Type B pancreatic cell (in vitro differentiated cells): ENCODE measurements at regions not wholly inside any gene's neighbourhood (a gene's known extent, or its start where the extent isn't known, plus 50 kb on each side); places are given as distances from the start of the nearest gene placed in this dataset.
"Not testable (repeated sequence)": the region's sequence is repeated elsewhere in the genome, so short reads cannot be mapped to it uniquely, and the experiment has no call there.

Experiments
- DNase-seq: peaks from one replicate; pipeline ENCODE4 v3.0.0; 2021; ENCODE audit warnings: mixed read lengths; ENCODE audit not compliant: unreplicated experiment; ENCODE audit errors: extremely low spot score
- H3K27ac Mint-ChIP-seq: 2 replicates; pipeline ENCODE4 v1.8.0; 2021; ENCODE audit warnings: mild to moderate bottlenecking, mixed read lengths
- H3K27me3 Mint-ChIP-seq: 2 replicates; pipeline ENCODE4 v1.8.0; 2021; ENCODE audit warnings: mixed read lengths
- H3K36me3 Mint-ChIP-seq: 2 replicates; pipeline ENCODE4 v1.8.0; 2021; ENCODE audit warnings: mixed read lengths
- H3K4me1 Mint-ChIP-seq: one replicate; pipeline ENCODE4 v1.8.0; 2021; ENCODE audit warnings: mixed read lengths; ENCODE audit not compliant: unreplicated experiment
- H3K4me3 Mint-ChIP-seq: 2 replicates; pipeline ENCODE4 v1.8.0; 2021; ENCODE audit warnings: mild to moderate bottlenecking, mixed read lengths
- H3K9me3 Mint-ChIP-seq: 2 replicates; pipeline ENCODE4 v1.8.0; 2021; ENCODE audit warnings: mixed read lengths
- TF ChIP-seq, protein P1 (sequence below): fragments of 200-600 bp; sonication (generic); conservative IDR thresholded peaks from 2 replicates; pipeline ENCODE4 v1.5.0; 2021; ENCODE audit warnings: antibody characterized with exemption, mild to moderate bottlenecking

DNA sequence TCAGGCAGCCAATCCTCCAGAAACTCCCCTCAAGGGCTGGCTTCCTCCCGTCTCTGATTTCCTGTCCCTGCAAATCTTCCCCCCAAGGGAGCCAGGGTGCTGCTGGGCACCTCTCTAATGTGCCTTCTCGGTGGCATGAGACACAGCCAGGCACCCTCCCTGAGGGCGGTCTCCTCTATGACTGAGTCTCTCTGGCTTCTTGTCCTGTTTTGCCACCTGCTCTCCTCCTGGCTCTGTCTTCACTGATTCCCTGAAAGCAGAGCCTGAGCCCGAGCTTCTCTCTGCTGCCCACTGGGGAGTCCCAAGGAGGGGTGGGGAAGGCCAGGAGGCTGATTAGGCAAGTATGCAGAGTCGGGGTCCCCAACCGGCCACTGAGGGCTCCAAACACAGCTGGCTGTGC is 60.4 kb upstream of the INSIG1 start:
- no peak for DNase-seq
- Mint-ChIP-seq H3K36me3 (no peaks in the 10 kb centered on the region), H3K27ac (no peak overlapping the region), H3K27me3 (no peaks in the 10 kb centered on the region), H3K4me3 (no peak overlapping the region), H3K4me1 (peaks cover 36% of the 10 kb centered on the region), H3K9me3 (no peaks in the 10 kb centered on the region)
- TF ChIP-seq, protein P1, sequence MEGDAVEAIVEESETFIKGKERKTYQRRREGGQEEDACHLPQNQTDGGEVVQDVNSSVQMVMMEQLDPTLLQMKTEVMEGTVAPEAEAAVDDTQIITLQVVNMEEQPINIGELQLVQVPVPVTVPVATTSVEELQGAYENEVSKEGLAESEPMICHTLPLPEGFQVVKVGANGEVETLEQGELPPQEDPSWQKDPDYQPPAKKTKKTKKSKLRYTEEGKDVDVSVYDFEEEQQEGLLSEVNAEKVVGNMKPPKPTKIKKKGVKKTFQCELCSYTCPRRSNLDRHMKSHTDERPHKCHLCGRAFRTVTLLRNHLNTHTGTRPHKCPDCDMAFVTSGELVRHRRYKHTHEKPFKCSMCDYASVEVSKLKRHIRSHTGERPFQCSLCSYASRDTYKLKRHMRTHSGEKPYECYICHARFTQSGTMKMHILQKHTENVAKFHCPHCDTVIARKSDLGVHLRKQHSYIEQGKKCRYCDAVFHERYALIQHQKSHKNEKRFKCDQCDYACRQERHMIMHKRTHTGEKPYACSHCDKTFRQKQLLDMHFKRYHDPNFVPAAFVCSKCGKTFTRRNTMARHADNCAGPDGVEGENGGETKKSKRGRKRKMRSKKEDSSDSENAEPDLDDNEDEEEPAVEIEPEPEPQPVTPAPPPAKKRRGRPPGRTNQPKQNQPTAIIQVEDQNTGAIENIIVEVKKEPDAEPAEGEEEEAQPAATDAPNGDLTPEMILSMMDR, result no peak

DNA sequence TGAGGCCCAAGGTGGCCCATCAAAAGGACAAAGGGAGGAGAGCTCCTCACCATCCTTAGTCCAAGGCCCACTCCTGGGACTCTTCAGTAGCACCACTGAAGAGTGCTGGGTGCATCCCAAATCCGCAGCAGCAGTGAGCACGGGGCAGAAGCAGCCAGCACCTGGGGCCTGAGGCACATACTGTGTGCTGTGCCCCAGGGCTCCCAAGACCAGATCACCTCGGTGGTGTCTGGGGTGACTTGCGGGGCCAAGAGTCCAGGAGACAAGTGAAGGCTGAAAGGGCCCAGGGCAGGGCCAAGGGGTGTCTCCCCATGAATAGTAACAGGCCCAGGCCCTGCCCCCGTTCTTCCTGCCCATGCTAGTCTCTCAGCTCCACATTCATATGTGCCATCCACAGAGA is 59.9 kb upstream of the INSIG1 start:
- peaks cover 33% of the 10 kb centered on the region for H3K4me1 Mint-ChIP-seq
- no peaks in the 10 kb centered on the region for H3K36me3 Mint-ChIP-seq
- TF ChIP-seq, protein P1, result no peak
- H3K4me3 Mint-ChIP-seq, result no peak overlapping the region
- H3K9me3 Mint-ChIP-seq, result no peaks in the 10 kb centered on the region
- no peaks in the 10 kb centered on the region for H3K27me3 Mint-ChIP-seq
- H3K27ac Mint-ChIP-seq, result no peak overlapping the region
- DNase-seq, result no peak

GRCh38 chr7:155239431-155240087 is 58.1 kb upstream of the INSIG1 start:
- not testable (repeated sequence) for H3K9me3 Mint-ChIP-seq
- peak overlapping the region; percentile 64 for H3K4me3 Mint-ChIP-seq

GRCh38 chr7:155244675-155245074 is 53.0 kb upstream of the INSIG1 start:
- no peak overlapping the region for H3K27ac Mint-ChIP-seq
- peaks cover 8% of the 10 kb centered on the region for H3K4me1 Mint-ChIP-seq
- no peaks in the 10 kb centered on the region for H3K36me3 Mint-ChIP-seq
- no peaks in the 10 kb centered on the region for H3K27me3 Mint-ChIP-seq
- H3K4me3 Mint-ChIP-seq, result no peak overlapping the region
- DNase-seq, result no peak
- H3K9me3 Mint-ChIP-seq, result peaks cover 3% of the 10 kb centered on the region
- TF ChIP-seq, protein P1, result no peak

More at GRCh38 chr7:155239431-155240087, 58.1 kb upstream of the INSIG1 start:
- H3K4me1 Mint-ChIP-seq, result peaks cover 20% of the 10 kb centered on the region
- H3K27ac Mint-ChIP-seq, result peak overlapping the region; percentile 84
- not testable (repeated sequence) for H3K27me3 Mint-ChIP-seq, DNase-seq, H3K36me3 Mint-ChIP-seq

- H3K27me3 Mint-ChIP-seq, result no peaks in the 10 kb centered on the region
- no peaks in the 10 kb centered on the region for H3K36me3 Mint-ChIP-seq
- no peak overlapping the region for H3K27ac Mint-ChIP-seq
- peaks cover 3% of the 10 kb centered on the region for H3K9me3 Mint-ChIP-seq
- no peak for DNase-seq
- no peak overlapping the region for H3K4me3 Mint-ChIP-seq
- peaks cover 16% of the 10 kb centered on the region for H3K4me1 Mint-ChIP-seq
- TF ChIP-seq, protein P1, result no peak
Observed at GRCh38 chr7:155247479-155248365, 50.0 kb upstream of the INSIG1 start.
